ENCODE measurements at regions not wholly inside any gene's neighbourhood (a gene's known extent, or its start where the extent isn't known, plus 50 kb on each side); places are given as distances from the start of the nearest gene placed in this dataset.
"Not testable (repeated sequence)": the region's sequence is repeated elsewhere in the genome, so short reads cannot be mapped to it uniquely, and the experiment has no call there.

DNA sequence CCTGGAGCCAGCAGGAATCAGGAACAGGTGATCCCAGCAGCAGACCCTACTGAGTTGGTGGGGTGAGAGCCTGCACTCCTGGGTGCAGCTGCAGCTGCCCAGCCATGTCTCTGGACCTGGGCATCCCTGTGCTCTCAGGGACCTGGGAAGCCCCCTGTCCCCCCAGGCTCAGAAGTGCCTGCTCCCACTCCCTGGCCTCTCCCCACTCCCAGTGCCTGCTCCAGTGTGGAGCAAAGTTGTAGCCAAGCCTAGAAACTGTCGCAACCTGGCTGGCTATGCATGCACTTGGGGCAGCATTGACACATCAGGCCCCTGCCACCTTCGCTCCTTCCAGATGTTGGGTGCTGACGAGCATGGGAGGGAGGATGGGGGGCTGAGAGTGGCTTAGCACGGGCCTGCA, 1124.7 kb upstream of the ACVR2A start:
- no peak for DNase-seq (ENCODE audit: low read depth, low spot score)

DNA sequence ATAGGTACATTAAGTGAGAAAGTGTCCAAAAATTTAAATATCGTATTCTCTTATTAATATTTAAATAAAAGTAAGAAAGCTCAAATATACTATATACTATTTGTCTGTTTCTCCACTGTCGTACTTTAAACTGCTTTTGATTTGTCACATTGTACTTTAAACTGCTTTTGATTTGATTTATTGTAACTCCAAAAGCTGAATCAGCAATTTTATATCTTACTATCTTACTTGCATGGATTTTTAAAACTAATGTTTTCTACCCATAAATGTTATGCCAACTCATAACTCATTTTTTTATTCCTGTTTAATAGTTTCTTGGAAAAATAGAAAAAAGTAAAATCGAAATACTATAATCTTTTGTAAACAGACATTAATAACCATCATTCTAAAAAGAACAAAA, 1128.2 kb upstream of the ACVR2A start:
- DNase-seq (ENCODE audit: low read depth, low spot score), result no peak

- no peak for DNase-seq (ENCODE audit: low read depth, low spot score)
Measured at GRCh38 chr2:146709004-146709403, 1135.8 kb upstream of the ACVR2A start.

DNA sequence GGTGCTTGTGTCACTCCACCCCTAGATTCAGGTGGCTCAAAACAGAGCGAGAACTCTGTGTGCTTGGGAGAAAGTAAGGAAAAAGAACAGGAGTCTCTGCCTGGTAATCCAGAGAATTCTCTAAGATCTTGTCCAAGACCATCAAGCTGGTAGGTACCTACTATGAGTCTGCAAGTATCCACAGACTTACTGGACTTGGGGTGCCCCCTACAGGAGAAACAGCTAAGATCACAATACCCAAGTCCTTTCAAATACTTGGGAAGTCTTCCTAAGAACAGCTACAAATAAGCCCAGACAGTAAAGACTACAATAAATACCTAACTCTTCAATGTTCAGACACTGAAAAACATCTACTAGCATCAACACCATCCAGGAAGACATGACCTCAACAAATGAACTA, 1143.6 kb upstream of the ACVR2A start:
- peak; percentile 63 for DNase-seq (ENCODE audit: low read depth, low spot score)

DNA sequence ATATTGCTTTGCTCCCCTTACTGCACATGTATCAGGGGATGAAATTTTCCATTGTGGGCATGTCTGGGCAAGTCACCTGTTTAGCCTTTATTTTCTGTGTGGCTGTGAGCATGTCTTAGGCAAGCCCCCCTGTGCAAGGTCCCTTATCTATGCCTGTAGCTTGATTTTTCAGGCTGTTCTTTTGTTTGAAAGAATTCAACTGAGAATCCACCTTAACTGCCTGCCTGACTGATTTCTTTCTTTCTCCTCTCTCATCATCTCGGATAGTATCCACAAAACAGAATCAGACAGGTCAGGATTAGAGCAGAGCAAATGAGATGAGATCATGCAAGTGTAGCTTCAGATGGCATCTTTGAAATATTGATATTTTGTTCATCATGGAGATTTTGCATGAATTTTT, 1147.5 kb upstream of the ACVR2A start:
- no peak for DNase-seq (ENCODE audit: low read depth, low spot score)

GRCh38 chr2:146696787-146697186, 1148.0 kb upstream of the ACVR2A start:
- not testable (repeated sequence) for DNase-seq (ENCODE audit: low read depth, low spot score)

GRCh38 chr2:146681991-146682390, 1162.8 kb upstream of the ACVR2A start:
- no peak for DNase-seq (ENCODE audit: low read depth, low spot score)

GRCh38 chr2:146678516-146678915, 1166.3 kb upstream of the ACVR2A start:
- DNase-seq (ENCODE audit: low read depth, low spot score), result no peak

- no peak for DNase-seq (ENCODE audit: low read depth, low spot score)
Measured at GRCh38 chr2:146677280-146677679, 1167.5 kb upstream of the ACVR2A start.

DNA sequence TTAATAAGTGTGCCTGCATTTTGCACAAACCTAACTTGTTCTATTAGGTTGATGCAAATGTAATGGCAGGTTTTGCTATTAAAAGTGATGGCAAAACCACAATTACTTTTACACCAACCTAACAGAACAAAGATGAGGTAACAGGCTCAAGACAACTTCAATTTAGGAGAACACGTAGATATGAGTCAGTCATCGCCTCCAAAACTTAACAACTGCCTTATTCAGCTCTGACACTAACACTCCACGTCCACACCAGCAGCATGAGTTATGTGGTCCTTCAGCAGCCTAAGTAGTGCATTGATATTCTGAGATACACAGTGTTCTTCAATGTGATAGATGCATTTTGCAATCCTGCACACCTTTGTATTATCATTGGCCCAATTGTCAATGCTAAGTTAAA, 1175.1 kb upstream of the ACVR2A start:
- DNase-seq (ENCODE audit: low read depth, low spot score), result no peak

GRCh38 chr2:146666340-146666739, 1178.5 kb upstream of the ACVR2A start:
- no peak for DNase-seq (ENCODE audit: low read depth, low spot score)

DNA sequence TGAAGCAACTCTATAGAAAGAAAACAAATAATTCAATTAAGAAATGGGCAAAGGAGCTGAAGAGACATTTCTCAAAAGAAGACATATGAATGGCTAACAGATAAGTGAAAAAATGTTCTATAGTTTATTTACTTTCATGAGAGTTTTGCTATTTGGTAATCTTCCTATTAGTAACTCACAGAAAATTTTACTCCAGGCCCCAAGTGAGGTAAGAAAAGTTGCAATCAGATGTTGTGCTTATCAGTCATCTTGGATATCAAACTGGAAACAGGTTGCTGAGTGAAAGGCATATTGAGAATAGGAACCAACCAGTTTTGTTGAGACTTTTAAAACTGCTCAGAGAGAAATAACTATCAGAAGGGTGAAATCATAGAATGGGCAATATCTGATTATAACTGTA, 1179.0 kb upstream of the ACVR2A start:
- no peak for DNase-seq (ENCODE audit: low read depth, low spot score)

DNA sequence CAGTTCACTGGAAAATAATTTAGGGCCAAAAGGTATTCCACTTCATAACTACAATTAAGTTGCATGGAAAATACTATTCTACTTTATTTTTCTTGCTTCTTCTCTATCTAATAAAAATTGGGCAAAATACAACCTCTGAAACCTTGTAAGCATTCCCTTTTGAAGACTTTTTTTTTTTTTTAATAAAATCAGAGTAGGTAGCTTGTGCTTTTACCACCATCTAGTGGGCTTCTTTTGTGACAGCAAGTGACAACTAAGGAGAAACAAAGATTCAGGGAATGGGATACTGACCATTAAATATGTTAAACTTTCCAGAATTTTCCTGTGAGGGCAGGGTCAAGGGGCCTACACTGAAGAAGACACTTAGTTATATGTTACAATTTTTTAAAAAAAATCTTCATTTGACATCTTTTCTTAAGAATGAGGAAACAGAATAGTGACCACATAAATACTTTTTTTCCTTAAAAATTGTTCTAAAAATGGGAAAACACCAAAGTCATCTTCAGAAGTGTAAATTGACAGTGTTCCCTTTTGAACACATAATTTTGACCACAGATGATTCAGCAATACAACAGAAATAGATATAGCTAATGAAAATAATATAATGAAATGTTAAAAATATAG, 1183.2 kb upstream of the ACVR2A start:
- peak; percentile 25 for DNase-seq (ENCODE audit: low read depth, low spot score)

- no peak for DNase-seq (ENCODE audit: low read depth, low spot score)
Measured at GRCh38 chr2:146659976-146660375, 1184.9 kb upstream of the ACVR2A start.

DNA sequence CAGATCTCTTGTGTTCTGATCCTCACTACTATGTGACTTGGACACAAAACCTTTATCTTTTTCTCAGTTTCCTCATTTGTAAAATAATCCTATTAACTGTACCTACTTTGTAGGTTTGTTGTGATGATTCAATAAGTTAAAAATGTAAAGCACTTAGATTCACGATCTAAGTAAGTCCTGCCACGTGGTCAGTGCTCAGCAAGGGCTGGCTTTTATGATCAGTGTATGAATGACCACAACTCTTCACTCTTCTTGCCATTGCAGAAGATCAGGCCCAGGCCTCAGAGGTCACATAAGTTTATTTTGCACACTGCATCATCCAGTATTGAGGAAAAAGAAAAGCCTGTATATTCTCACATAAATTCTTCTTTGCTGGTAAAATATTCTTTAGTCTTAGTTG, 1192.5 kb upstream of the ACVR2A start:
- no peak for DNase-seq (ENCODE audit: low read depth, low spot score)

DNA sequence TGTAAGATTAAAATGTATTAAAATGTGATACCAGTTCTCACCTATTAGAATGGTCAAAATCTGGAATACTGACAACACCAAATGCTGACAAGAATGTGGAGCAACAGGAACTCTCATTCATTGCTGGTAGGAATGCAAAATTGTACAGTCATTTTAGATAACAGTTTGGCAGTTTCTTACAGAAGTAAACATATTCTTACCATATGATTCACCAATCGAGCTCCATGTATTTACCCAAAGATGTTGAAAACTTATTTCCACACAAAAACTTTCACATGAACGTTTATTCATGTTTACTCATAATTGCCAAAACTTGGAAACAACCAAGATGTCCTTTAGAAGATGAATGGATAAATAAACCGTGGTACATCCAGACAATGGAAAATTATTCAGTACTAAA, 1193.5 kb upstream of the ACVR2A start:
- DNase-seq (ENCODE audit: low read depth, low spot score), result no peak

DNA sequence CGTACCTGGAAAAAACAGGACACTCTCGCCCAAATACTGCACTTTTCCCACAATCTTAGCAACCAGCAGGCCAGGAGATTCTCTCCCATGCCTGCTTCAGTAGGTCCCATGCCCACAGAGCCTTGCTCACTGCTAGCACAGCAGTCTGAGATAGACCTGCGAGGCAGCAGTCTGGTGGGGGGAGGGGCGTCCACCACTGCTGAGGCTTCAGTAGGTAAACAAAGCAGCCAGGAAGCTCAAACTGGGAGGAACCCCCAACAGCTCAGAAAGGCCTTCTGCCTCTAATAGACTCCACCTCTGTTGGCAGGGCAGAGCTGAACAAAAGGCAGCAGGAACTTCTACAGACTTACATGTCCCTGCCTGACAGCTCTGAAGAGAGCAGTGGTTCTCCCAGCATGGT, 1202.8 kb upstream of the ACVR2A start:
- no peak for DNase-seq (ENCODE audit: low read depth, low spot score)

DNA sequence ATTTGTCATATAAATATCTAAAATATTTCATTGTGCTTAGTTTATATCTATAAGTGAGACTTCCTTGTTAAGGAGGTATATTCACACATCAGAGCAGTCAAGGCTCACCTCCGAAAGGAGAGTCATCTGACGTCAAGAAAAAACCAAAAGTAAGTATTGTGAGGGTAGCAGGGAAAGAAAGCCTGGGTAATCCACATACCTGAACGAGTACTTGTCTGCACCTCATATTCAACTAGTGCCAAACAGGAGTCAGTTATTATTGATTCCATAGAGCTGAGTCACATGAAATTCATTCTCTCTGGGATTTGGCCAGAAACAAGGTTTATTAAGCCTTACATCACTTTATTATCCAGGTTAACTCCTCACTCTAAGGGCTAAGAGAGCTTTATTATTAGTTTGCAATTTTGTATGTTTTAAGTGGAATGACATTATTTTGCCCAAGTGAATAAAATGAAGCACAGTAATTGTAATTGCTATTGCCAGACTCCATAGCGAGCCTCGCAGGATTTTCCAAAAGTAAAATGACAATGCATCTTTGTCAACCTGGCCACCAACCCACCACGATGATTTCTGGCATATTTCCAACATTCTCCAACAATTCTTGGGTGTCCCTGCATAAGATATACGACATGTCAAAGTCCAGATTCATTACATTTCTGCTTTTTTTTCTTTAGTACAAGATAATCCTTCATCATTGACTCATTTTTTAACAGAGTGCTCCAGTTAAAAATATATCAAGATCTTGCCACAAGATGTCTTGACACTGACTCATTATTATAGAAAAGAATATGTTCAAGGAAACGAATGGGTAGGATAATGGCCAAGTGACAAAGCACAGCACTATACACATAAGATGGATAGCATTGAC, 1210.4 kb upstream of the ACVR2A start:
- DNase-seq (ENCODE audit: low read depth, low spot score), result no peak

- no peak for DNase-seq (ENCODE audit: low read depth, low spot score)
Measured at GRCh38 chr2:146633159-146633558, 1211.7 kb upstream of the ACVR2A start.

GRCh38 chr2:146632707-146633106, 1212.1 kb upstream of the ACVR2A start:
- no peak for DNase-seq (ENCODE audit: low read depth, low spot score)

- no peak for DNase-seq (ENCODE audit: low read depth, low spot score)
Measured at GRCh38 chr2:146624430-146625160, 1220.2 kb upstream of the ACVR2A start.

DNA sequence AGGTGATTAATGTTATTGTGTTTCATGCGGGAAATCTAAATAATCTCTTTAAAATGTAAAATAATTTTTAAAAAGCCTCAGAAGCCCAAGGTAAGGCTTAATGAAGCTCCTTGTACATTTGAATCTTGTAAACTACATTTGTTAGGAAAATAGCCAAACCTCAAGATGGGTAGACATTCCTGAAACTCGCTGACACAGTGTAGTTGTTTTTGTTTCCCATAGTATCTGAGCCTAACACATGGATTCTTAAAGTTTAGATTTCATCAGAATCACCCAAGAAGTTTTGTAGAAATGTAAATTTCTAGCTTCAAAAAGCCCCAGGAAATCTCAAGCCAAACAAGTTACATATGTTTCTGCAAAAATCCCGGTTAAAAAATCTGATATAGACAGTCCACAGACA, 1221.1 kb upstream of the ACVR2A start:
- no peak for DNase-seq (ENCODE audit: low read depth, low spot score)

DNA sequence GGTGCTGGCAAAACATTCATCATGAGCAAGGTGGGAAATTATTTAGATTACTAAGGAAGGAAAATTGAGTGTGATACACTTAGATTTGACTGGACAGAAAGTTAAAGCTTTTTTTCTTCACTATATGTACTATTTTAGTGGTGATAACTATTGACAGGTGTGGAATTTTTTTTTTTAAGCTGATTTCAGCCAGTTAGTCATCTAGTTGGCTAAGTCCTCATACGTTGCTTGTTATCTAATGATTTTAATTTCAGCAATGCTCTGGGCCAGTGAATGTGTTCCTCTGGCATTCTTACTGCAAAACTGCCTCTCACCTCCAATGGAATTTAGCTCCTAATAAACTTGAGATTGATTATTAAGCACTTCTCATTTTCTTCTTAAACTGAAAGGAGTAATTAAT, 1223.2 kb upstream of the ACVR2A start:
- DNase-seq (ENCODE audit: low read depth, low spot score), result no peak
